ENCODE measurements at regions not wholly inside any gene's neighbourhood (a gene's known extent, or its start where the extent isn't known, plus 50 kb on each side); places are given as distances from the start of the nearest gene placed in this dataset.

DNA sequence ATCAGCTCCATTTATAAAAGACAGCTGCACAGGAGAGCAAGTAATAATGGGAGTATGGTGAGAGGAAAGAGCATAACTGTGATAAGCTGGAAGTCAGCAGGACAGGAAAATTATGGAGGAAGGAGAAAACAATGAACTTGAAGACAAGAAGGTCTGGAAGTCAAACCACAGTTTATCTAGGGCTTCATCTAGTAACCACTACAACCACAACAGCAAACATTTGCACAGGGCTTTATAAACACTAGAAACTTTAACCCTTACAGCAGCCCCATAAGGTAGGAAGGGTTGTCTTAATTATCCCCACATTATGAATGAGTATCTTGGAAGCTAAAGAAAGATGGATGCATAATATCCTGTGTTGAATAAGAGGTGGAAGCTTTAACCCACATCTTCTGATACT is 820.8 kb downstream of the IGSF11 start:
- Histone ChIP-seq H4K8ac (ENCODE audit: low read length) (no peak overlapping the region), H3K23ac (ENCODE audit: low read length in 2 of 2) (no peak overlapping the region), H3K14ac (ENCODE audit: low read length in 2 of 2) (no peak overlapping the region), H3K9ac (ENCODE audit: low read length) (no peak overlapping the region), H3K18ac (ENCODE audit: low read depth in 1 of 2, low read length in 2 of 2) (no peak overlapping the region), H2BK12ac (ENCODE audit: low read length in 2 of 2) (no peak overlapping the region), H3K4me2 (ENCODE audit: low read length, poor library complexity, severe bottlenecking) (no peak overlapping the region), H4K91ac (ENCODE audit: low read length) (no peak overlapping the region), H3K4me3 (ENCODE audit: insufficient read depth in 1 of 2, low read depth in 1 of 2, low read length in 2 of 2) (no peak overlapping the region), H3K9me3 (ENCODE audit: control insufficient read depth, low read length) (peaks cover 30% of the 10 kb centered on the region), H2BK15ac (ENCODE audit: low read depth, poor library complexity, severe bottlenecking) (no peak overlapping the region), H3K27me3 (ENCODE audit: control insufficient read depth in 1 of 2, insufficient read depth in 1 of 2, low read length in 2 of 2) (no peaks in the 10 kb centered on the region), H3K4ac (ENCODE audit: low read depth in 1 of 2, low read length in 2 of 2) (no peak overlapping the region), H2BK5ac (ENCODE audit: low read depth, low read length, poor library complexity, severe bottlenecking) (no peak overlapping the region), H3K27ac (ENCODE audit: low read length, poor library complexity, severe bottlenecking) (no peak overlapping the region), H3K4me1 (ENCODE audit: control insufficient read depth, insufficient read depth, low read depth, low read length) (no peaks in the 10 kb centered on the region), H3K79me1 (replicated peaks; ENCODE audit: low read length, poor library complexity, severe bottlenecking) (no peaks in the 10 kb centered on the region), H2AK5ac (ENCODE audit: low read length, severe bottlenecking) (no peak overlapping the region), H2AFZ (ENCODE audit: low read depth, low read length) (no peak overlapping the region), H2BK120ac (ENCODE audit: low read depth, low read length) (no peak overlapping the region), H3K36me3 (ENCODE audit: control insufficient read depth in 1 of 2, insufficient read depth in 2 of 2, low read depth in 1 of 2, low read length in 2 of 2) (no peaks in the 10 kb centered on the region)
- DNase-seq = no peak

DNA sequence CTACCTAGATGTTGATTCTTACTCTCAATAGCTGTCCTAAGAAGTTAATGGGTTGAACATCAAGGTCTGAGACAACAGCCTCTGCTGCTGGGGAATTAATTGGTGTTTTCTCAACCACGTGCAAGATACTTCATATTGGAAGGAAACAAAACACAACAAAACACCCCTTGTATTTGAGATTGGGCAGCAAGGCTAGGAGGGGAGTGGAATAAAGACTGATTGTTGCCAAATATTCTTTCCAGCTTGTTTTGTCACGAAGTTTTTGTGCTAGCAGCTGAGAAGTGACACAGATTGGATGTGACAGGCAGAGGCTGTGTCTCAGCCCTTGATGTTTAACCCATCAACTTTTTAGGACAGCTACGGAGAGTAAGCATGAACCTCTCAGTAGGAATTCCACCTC is 808.4 kb downstream of the IGSF11 start:
- Histone ChIP-seq H3K9me3 (ENCODE audit: control insufficient read depth, low read length) (peaks cover 40% of the 10 kb centered on the region), H2BK5ac (ENCODE audit: low read depth, low read length, poor library complexity, severe bottlenecking) (no peak overlapping the region), H3K18ac (ENCODE audit: low read depth in 1 of 2, low read length in 2 of 2) (no peak overlapping the region), H2BK15ac (ENCODE audit: low read depth, poor library complexity, severe bottlenecking) (no peak overlapping the region), H3K79me1 (replicated peaks; ENCODE audit: low read length, poor library complexity, severe bottlenecking) (no peaks in the 10 kb centered on the region), H3K4me3 (ENCODE audit: insufficient read depth in 1 of 2, low read depth in 1 of 2, low read length in 2 of 2) (no peak overlapping the region), H3K9ac (ENCODE audit: low read length) (no peak overlapping the region), H2BK120ac (ENCODE audit: low read depth, low read length) (no peak overlapping the region), H3K4me1 (ENCODE audit: control insufficient read depth, insufficient read depth, low read depth, low read length) (no peaks in the 10 kb centered on the region), H3K4me2 (ENCODE audit: low read length, poor library complexity, severe bottlenecking) (no peak overlapping the region), H3K14ac (ENCODE audit: low read length in 2 of 2) (no peak overlapping the region), H2AFZ (ENCODE audit: low read depth, low read length) (no peak overlapping the region), H3K36me3 (ENCODE audit: control insufficient read depth in 1 of 2, insufficient read depth in 2 of 2, low read depth in 1 of 2, low read length in 2 of 2) (no peaks in the 10 kb centered on the region), H4K91ac (ENCODE audit: low read length) (no peak overlapping the region), H3K23ac (ENCODE audit: low read length in 2 of 2) (no peak overlapping the region), H2BK12ac (ENCODE audit: low read length in 2 of 2) (no peak overlapping the region), H2AK5ac (ENCODE audit: low read length, severe bottlenecking) (no peak overlapping the region), H3K4ac (ENCODE audit: low read depth in 1 of 2, low read length in 2 of 2) (no peak overlapping the region), H4K8ac (ENCODE audit: low read length) (no peak overlapping the region), H3K27me3 (ENCODE audit: control insufficient read depth in 1 of 2, insufficient read depth in 1 of 2, low read length in 2 of 2) (no peaks in the 10 kb centered on the region), H3K27ac (ENCODE audit: low read length, poor library complexity, severe bottlenecking) (no peak overlapping the region)
- DNase-seq = no peak
- WGBS = 50% methylated on average over 1 of the region's 3 CpGs

DNA sequence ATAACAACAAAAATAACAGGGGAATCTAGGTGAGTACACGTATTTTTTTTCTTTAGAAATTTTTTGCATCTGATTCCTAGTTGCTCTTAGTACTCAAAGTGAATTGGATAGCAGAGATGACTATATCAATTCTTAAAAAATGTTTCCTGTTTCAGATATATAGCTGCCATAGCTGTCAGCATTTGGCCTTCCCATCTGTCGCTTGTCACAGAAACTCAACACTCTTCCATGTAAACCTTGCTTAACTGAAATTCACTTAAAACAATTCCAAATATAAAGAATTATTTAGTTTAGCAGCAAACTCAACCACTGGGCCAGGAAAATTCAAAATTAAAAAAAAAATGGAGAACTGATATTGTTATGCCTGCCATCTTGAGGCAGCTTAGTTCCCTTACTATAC is 807.5 kb downstream of the IGSF11 start:
- H2BK12ac ChIP-seq (ENCODE audit: low read length in 2 of 2) = no peak overlapping the region
- no peak overlapping the region for H2AFZ ChIP-seq (ENCODE audit: low read depth, low read length)
- no peak overlapping the region for H4K8ac ChIP-seq (ENCODE audit: low read length)
- no peak overlapping the region for H3K18ac ChIP-seq (ENCODE audit: low read depth in 1 of 2, low read length in 2 of 2)
- H2BK15ac ChIP-seq (ENCODE audit: low read depth, poor library complexity, severe bottlenecking) = no peak overlapping the region
- H3K79me1 ChIP-seq (replicated peaks; ENCODE audit: low read length, poor library complexity, severe bottlenecking) = no peaks in the 10 kb centered on the region
- H3K4me3 ChIP-seq (ENCODE audit: insufficient read depth in 1 of 2, low read depth in 1 of 2, low read length in 2 of 2) = no peak overlapping the region
- no peak overlapping the region for H4K91ac ChIP-seq (ENCODE audit: low read length)
- WGBS = 86% methylated on average over 1 of the region's 2 CpGs
- H2BK5ac ChIP-seq (ENCODE audit: low read depth, low read length, poor library complexity, severe bottlenecking) = no peak overlapping the region
- no peak overlapping the region for H3K27ac ChIP-seq (ENCODE audit: low read length, poor library complexity, severe bottlenecking)
- no peak overlapping the region for H3K9ac ChIP-seq (ENCODE audit: low read length)
- DNase-seq = no peak
- H3K9me3 ChIP-seq (ENCODE audit: control insufficient read depth, low read length) = peaks cover 31% of the 10 kb centered on the region
- no peaks in the 10 kb centered on the region for H3K4me1 ChIP-seq (ENCODE audit: control insufficient read depth, insufficient read depth, low read depth, low read length)
- no peaks in the 10 kb centered on the region for H3K36me3 ChIP-seq (ENCODE audit: control insufficient read depth in 1 of 2, insufficient read depth in 2 of 2, low read depth in 1 of 2, low read length in 2 of 2)
- no peak overlapping the region for H2AK5ac ChIP-seq (ENCODE audit: low read length, severe bottlenecking)
- no peak overlapping the region for H3K14ac ChIP-seq (ENCODE audit: low read length in 2 of 2)
- no peaks in the 10 kb centered on the region for H3K27me3 ChIP-seq (ENCODE audit: control insufficient read depth in 1 of 2, insufficient read depth in 1 of 2, low read length in 2 of 2)
- no peak overlapping the region for H3K4ac ChIP-seq (ENCODE audit: low read depth in 1 of 2, low read length in 2 of 2)
- H3K23ac ChIP-seq (ENCODE audit: low read length in 2 of 2) = no peak overlapping the region
- H3K4me2 ChIP-seq (ENCODE audit: low read length, poor library complexity, severe bottlenecking) = no peak overlapping the region
- H2BK120ac ChIP-seq (ENCODE audit: low read depth, low read length) = no peak overlapping the region

DNA sequence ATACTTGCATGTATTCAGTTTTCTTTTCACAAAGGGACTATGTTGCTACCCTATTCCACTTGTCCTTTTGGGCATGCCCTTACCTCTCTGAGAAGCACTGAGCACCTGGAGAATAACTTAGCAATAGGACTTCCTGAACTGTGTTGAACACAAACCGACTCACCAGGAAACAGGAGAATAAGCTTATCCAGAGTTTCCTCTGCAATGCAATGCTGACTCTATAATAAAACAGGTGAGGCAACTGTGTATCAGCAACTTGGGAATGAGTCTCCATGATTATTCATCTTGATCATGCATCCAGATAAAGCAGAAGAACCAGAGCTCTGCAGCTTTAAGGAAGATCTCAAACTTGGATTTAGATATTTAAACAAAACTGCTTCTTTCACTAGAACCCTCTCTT is 806.5 kb downstream of the IGSF11 start:
- Histone ChIP-seq H3K18ac (ENCODE audit: low read depth in 1 of 2, low read length in 2 of 2) (no peak overlapping the region), H3K27me3 (ENCODE audit: control insufficient read depth in 1 of 2, insufficient read depth in 1 of 2, low read length in 2 of 2) (no peaks in the 10 kb centered on the region), H3K4me3 (ENCODE audit: insufficient read depth in 1 of 2, low read depth in 1 of 2, low read length in 2 of 2) (no peak overlapping the region), H3K23ac (ENCODE audit: low read length in 2 of 2) (no peak overlapping the region), H2BK120ac (ENCODE audit: low read depth, low read length) (no peak overlapping the region), H2BK15ac (ENCODE audit: low read depth, poor library complexity, severe bottlenecking) (no peak overlapping the region), H3K79me1 (replicated peaks; ENCODE audit: low read length, poor library complexity, severe bottlenecking) (no peaks in the 10 kb centered on the region), H3K4ac (ENCODE audit: low read depth in 1 of 2, low read length in 2 of 2) (no peak overlapping the region), H4K8ac (ENCODE audit: low read length) (no peak overlapping the region), H4K91ac (ENCODE audit: low read length) (no peak overlapping the region), H3K14ac (ENCODE audit: low read length in 2 of 2) (no peak overlapping the region), H3K27ac (ENCODE audit: low read length, poor library complexity, severe bottlenecking) (no peak overlapping the region), H2AFZ (ENCODE audit: low read depth, low read length) (no peak overlapping the region), H3K9ac (ENCODE audit: low read length) (no peak overlapping the region), H3K4me2 (ENCODE audit: low read length, poor library complexity, severe bottlenecking) (no peak overlapping the region), H2BK12ac (ENCODE audit: low read length in 2 of 2) (no peak overlapping the region), H3K4me1 (ENCODE audit: control insufficient read depth, insufficient read depth, low read depth, low read length) (no peaks in the 10 kb centered on the region), H2BK5ac (ENCODE audit: low read depth, low read length, poor library complexity, severe bottlenecking) (no peak overlapping the region), H2AK5ac (ENCODE audit: low read length, severe bottlenecking) (no peak overlapping the region), H3K36me3 (ENCODE audit: control insufficient read depth in 1 of 2, insufficient read depth in 2 of 2, low read depth in 1 of 2, low read length in 2 of 2) (no peaks in the 10 kb centered on the region), H3K9me3 (ENCODE audit: control insufficient read depth, low read length) (peaks cover 40% of the 10 kb centered on the region)
- DNase-seq = no peak
- WGBS = 71% methylated on average over 1 of the region's 1 CpG

All from mesenchymal stem cell (in vitro differentiated cells and primary cell).